HepG2 (cell line): ENCODE measurements at regions not wholly inside any gene's neighbourhood (a gene's known extent, or its start where the extent isn't known, plus 50 kb on each side); places are given as distances from the start of the nearest gene placed in this dataset.

Experiments used
- ATAC-seq: fragments of 200-7000 bp; cut with Tn5 transposase; 3 replicates; pipeline ENCODE4 v1.9.1; 2020; ENCODE audit warnings: mild to moderate bottlenecking, moderate library complexity
- BruUV-seq: library from RNA; stranded (reverse); fragments of 400-500 nt; replicated peaks from 2 replicates; lab custom pipeline; 2021; lab: Mats Ljungman, UMichigan
- CTCF ChIA-PET: fragments of 300-600 bp; formaldehyde crosslinking; extraction: SDS; loops from one replicate; lab custom pipeline; 2021; ENCODE audit warnings: low total read pairs, inconsistent platforms, low intra/inter-chr PET ratio; lab: Yijun Ruan, JAX
- POLR2A ChIA-PET: fragments of 350-600 bp; sonication (Branson Sonifier 250); formaldehyde crosslinking; loops from one replicate; lab custom pipeline; 2020; ENCODE audit warnings: antibody characterized with exemption, inconsistent platforms; lab: Yijun Ruan, JAX
- DNase-seq: peaks from one replicate; pipeline ENCODE4 v3.0.0-alpha.2; 2015; ENCODE audit warnings: low spot score
- FAIRE-seq: peaks from 3 replicates; lab custom pipeline; 2011; peaks lifted over from hg19 to GRCh38; lab: Jason Lieb, UNC
- H2AFZ ChIP-seq: one replicate; pipeline ENCODE4 v1.6.1; 2011; ENCODE audit warnings: low read length, inconsistent platforms
- H3K27ac ChIP-seq: fragments of 300-600 bp; 3 replicates; pipeline ENCODE4 v1.8.0; 2011; ENCODE audit warnings: mixed run types, mild to moderate bottlenecking, mixed read lengths, low read length, inconsistent platforms; ENCODE audit not compliant: insufficient read depth; ENCODE audit errors: extremely low read length
- H3K27me3 ChIP-seq, 2 experiments: fragments of 200-600 bp in 1 of 2; 2 replicates in 1 of 2; 3 replicates in 1 of 2; pipeline versions ENCODE4 v1.6.0 to v1.8.0; 2011; ENCODE audit warnings: low read length in 2 of 2, mild to moderate bottlenecking in 2 of 2, moderate library complexity in 2 of 2, inconsistent platforms in 1 of 2; ENCODE audit not compliant: insufficient read depth in 2 of 2, control insufficient read depth in 1 of 2
- H3K36me3 ChIP-seq, 2 experiments: fragments of 200-600 bp in 1 of 2; replicated peaks in 1 of 2; 2 replicates in 1 of 2; 3 replicates in 1 of 2; pipeline versions ENCODE4 v1.5.1 to v1.8.0; 2011; ENCODE audit warnings: low read length in 2 of 2, inconsistent platforms in 1 of 2; ENCODE audit not compliant: insufficient read depth in 2 of 2, control insufficient read depth in 1 of 2
- H3K4me1 ChIP-seq: 2 replicates; pipeline ENCODE4 v1.5.1; 2012; ENCODE audit warnings: low read length, inconsistent platforms; ENCODE audit not compliant: insufficient read depth
- H3K4me2 ChIP-seq: 2 replicates; pipeline ENCODE4 v1.6.0; 2011; ENCODE audit warnings: low read depth, low read length, inconsistent platforms
- H3K4me3 ChIP-seq, 3 experiments: fragments of 200-600 bp in 1 of 3; sonication (generic), shearing (Covaris generic) in 1 of 3; replicated peaks in 1 of 3; 2 replicates each; pipeline ENCODE4 v1.5.1; 2011 to 2016; ENCODE audit warnings: low read length in 3 of 3, inconsistent platforms in 2 of 3, low read depth in 2 of 3, mild to moderate bottlenecking in 2 of 3, control low read depth in 1 of 3, mixed read lengths in 1 of 3; ENCODE audit not compliant: insufficient read depth in 1 of 3
- H3K79me2 ChIP-seq: one replicate; pipeline ENCODE4 v1.6.1; 2011; ENCODE audit warnings: low read length, inconsistent platforms; ENCODE audit not compliant: insufficient read depth
- H3K9ac ChIP-seq: 2 replicates; pipeline ENCODE4 v1.6.0; 2011; ENCODE audit warnings: mild to moderate bottlenecking, low read depth, low read length, inconsistent platforms; ENCODE audit not compliant: insufficient read depth
- H3K9me3 ChIP-seq: 2 replicates; pipeline ENCODE4 v1.5.1; 2012; ENCODE audit warnings: mild to moderate bottlenecking, low read length
- H4K20me1 ChIP-seq: 2 replicates; pipeline ENCODE4 v1.6.0; 2011; ENCODE audit warnings: inconsistent platforms, mild to moderate bottlenecking, low read length, moderate library complexity; ENCODE audit not compliant: insufficient read depth
- ATF7-NPFF ChIP-seq: sonication (generic); formaldehyde crosslinking; IDR thresholded peaks from 2 replicates; pipeline ENCODE4 v1.8.1; 2023; ENCODE audit warnings: mild to moderate bottlenecking, low read depth, missing genetic modification reagents, moderate library complexity
- IKZF1 ChIP-seq: fragments of 450-650 bp; IDR thresholded peaks from 2 replicates; pipeline ENCODE4 v1.7.1; 2016
- KAT8 ChIP-seq: IDR thresholded peaks from 2 replicates; pipeline ENCODE4 v1.6.1; 2016; ENCODE audit warnings: missing genetic modification reagents, missing compliant biosample characterization
- KDM6A ChIP-seq: IDR thresholded peaks from 2 replicates; pipeline ENCODE4 v1.6.1; 2016; ENCODE audit warnings: low read depth
- KLF6 ChIP-seq: IDR thresholded peaks from 2 replicates; pipeline ENCODE4 v1.8.0; 2016; ENCODE audit warnings: missing biosample characterization, missing genetic modification reagents
- LCORL ChIP-seq, 2 experiments: fragments of 450-650 bp in 1 of 2; sonication (generic) in 1 of 2; formaldehyde crosslinking in 1 of 2; IDR thresholded peaks; 2 replicates each; pipeline versions ENCODE4 v1.5.0 to v1.6.1; 2017 to 2020; ENCODE audit warnings: antibody characterized with exemption in 1 of 2, missing genetic modification reagents in 1 of 2
- ONECUT2 ChIP-seq: sonication (generic); formaldehyde crosslinking; IDR thresholded peaks from 2 replicates; pipeline ENCODE4 v1.4.0; 2020; ENCODE audit warnings: missing genetic modification reagents
- SSRP1 ChIP-seq: IDR thresholded peaks from 2 replicates; pipeline ENCODE4 v1.6.1; 2016; ENCODE audit warnings: control low read depth
- ZBTB3 ChIP-seq: sonication (generic); formaldehyde crosslinking; IDR thresholded peaks from 2 replicates; pipeline ENCODE4 v1.4.0; 2020; ENCODE audit warnings: low read depth, mild to moderate bottlenecking, moderate library complexity, missing genetic modification reagents, borderline replicate concordance
- ZNF138 ChIP-seq: sonication (generic); formaldehyde crosslinking; IDR thresholded peaks from 2 replicates; pipeline ENCODE4 v1.5.0; 2020; ENCODE audit warnings: mild to moderate bottlenecking, low read depth, missing genetic modification reagents
- ZNF788 ChIP-seq: sonication (generic); formaldehyde crosslinking; IDR thresholded peaks from 2 replicates; pipeline ENCODE4 v1.5.0; 2020; ENCODE audit warnings: mild to moderate bottlenecking, missing genetic modification reagents, borderline replicate concordance
- WGBS: methylation state at CpG from one replicate; pipeline ENCODE4 v1.1.6; 2017; ENCODE audit warnings: low lambda C conversion rate; 5-methylcytosine and 5-hydroxymethylcytosine counted together
- in situ Hi-C: cut with HindIII; loops from 2 replicates; pipeline ENCODE4 v1.10.0; 2017; ENCODE audit warnings: low pct_unique_long_range_greater_than_20kb; ENCODE audit not compliant: extremely low pct_ligation_motif_present
- intact Hi-C: fragments of 100-400 bp; cut with micrococcal nuclease; formaldehyde crosslinking; loops from one replicate; pipeline ENCODE4 v1.10.0; 2022; ENCODE audit not compliant: unreplicated experiment
- TF ChIP-seq, protein P1 (sequence below): sonication (generic); formaldehyde crosslinking; conservative IDR thresholded peaks from 2 replicates; pipeline ENCODE4 v1.8.0; 2022; ENCODE audit warnings: missing genetic modification reagents
- TF ChIP-seq, protein P2 (sequence below): sonication (generic); formaldehyde crosslinking; IDR thresholded peaks from 2 replicates; pipeline ENCODE4 v1.9.0; 2021; ENCODE audit warnings: missing genetic modification reagents, borderline replicate concordance

DNA sequence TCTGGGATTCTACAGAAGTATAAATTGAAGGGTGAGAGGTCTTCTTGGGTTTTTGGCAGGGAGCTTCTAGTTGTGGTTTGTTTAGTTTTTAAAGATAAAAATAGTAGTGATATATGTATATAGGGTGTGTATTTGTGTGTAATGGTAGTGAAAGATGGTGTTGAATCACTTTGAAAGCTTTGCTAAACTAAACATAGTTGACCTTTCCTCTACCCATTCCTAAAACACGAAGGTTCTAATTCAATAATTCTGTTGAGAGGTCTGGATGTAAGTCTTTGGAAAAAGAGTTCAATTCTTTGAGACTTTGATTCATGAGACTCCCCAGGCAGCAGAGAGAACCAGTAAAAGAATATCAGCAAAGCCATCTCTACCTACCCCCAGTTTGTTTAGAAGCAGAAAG, 247.9 kb upstream of the DUSP10 start:
- CTCF ChIA-PET: no interaction called here
- Histone ChIP-seq H3K36me3 (no peaks in the 10 kb centered on the region), H3K9me3 (no peaks in the 10 kb centered on the region), H3K9ac (no peak overlapping the region), H3K79me2 (no peaks in the 10 kb centered on the region), H2AFZ (no peak overlapping the region), H3K4me2 (no peak overlapping the region), H3K27ac (no peak overlapping the region), H3K27me3 (no peaks in the 10 kb centered on the region), H4K20me1 (no peaks in the 10 kb centered on the region), H3K4me3 (no peak overlapping the region), H3K4me1 (no peaks in the 10 kb centered on the region)
- WGBS: 0% methylated on average over 1 of the region's 1 CpG
- BruUV-seq: no TSS peak
- intact Hi-C loops (loop anchor here (5.0 kb wide), 1 partner anchor 512 kb away; no protein-coding TSS in a partner anchor), in situ Hi-C loops (no loop called here)
- FAIRE-seq: no peak
- TF ChIP-seq ATF7-NPFF (CRISPR knock-in tag) (no peak), ZNF788 (no peak), ZBTB3 (CRISPR knock-in tag) (no peak), SSRP1 (no peak), LCORL (IDR thresholded peaks at IDR 0.05) (no peak), LCORL (CRISPR knock-in tag; IDR thresholded peaks at IDR 0.05) (no peak), IKZF1 (no peak), ONECUT2 (CRISPR knock-in tag) (no peak), KAT8 (CRISPR knock-in tag) (no peak), ZNF138 (CRISPR knock-in tag) (no peak), KDM6A (CRISPR knock-in tag) (no peak), KLF6 (CRISPR knock-in tag) (no peak)
- TF ChIP-seq, protein P1, sequence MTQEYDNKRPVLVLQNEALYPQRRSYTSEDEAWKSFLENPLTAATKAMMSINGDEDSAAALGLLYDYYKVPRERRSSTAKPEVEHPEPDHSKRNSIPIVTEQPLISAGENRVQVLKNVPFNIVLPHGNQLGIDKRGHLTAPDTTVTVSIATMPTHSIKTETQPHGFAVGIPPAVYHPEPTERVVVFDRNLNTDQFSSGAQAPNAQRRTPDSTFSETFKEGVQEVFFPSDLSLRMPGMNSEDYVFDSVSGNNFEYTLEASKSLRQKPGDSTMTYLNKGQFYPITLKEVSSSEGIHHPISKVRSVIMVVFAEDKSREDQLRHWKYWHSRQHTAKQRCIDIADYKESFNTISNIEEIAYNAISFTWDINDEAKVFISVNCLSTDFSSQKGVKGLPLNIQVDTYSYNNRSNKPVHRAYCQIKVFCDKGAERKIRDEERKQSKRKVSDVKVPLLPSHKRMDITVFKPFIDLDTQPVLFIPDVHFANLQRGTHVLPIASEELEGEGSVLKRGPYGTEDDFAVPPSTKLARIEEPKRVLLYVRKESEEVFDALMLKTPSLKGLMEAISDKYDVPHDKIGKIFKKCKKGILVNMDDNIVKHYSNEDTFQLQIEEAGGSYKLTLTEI (CRISPR knock-in tag): no peak
- TF ChIP-seq, protein P2, sequence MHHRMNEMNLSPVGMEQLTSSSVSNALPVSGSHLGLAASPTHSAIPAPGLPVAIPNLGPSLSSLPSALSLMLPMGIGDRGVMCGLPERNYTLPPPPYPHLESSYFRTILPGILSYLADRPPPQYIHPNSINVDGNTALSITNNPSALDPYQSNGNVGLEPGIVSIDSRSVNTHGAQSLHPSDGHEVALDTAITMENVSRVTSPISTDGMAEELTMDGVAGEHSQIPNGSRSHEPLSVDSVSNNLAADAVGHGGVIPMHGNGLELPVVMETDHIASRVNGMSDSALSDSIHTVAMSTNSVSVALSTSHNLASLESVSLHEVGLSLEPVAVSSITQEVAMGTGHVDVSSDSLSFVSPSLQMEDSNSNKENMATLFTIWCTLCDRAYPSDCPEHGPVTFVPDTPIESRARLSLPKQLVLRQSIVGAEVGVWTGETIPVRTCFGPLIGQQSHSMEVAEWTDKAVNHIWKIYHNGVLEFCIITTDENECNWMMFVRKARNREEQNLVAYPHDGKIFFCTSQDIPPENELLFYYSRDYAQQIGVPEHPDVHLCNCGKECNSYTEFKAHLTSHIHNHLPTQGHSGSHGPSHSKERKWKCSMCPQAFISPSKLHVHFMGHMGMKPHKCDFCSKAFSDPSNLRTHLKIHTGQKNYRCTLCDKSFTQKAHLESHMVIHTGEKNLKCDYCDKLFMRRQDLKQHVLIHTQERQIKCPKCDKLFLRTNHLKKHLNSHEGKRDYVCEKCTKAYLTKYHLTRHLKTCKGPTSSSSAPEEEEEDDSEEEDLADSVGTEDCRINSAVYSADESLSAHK (CRISPR knock-in tag): no peak
- DNase-seq: no peak
- ATAC-seq: no peak
- POLR2A ChIA-PET: no interaction called here
